ENCODE measurements at regions not wholly inside any gene's neighbourhood (a gene's known extent, or its start where the extent isn't known, plus 50 kb on each side); places are given as distances from the start of the nearest gene placed in this dataset.

GRCh38 chr22:48734961-48735360 is 1092.7 kb downstream of the BRD1 start:
- H3K4me3 ChIP-seq: no peak overlapping the region
- H3K36me3 ChIP-seq: no peaks in the 10 kb centered on the region
- no peaks in the 10 kb centered on the region for H3K4me1 ChIP-seq
- TF ChIP-seq CTCF (IDR thresholded peaks at IDR 0.05): no peak
- no peaks in the 10 kb centered on the region for H3K27me3 ChIP-seq
- H3K9me3 ChIP-seq: no peaks in the 10 kb centered on the region
- H3K27ac ChIP-seq: no peak overlapping the region
- no peak for DNase-seq (ENCODE audit: low spot score)

DNA sequence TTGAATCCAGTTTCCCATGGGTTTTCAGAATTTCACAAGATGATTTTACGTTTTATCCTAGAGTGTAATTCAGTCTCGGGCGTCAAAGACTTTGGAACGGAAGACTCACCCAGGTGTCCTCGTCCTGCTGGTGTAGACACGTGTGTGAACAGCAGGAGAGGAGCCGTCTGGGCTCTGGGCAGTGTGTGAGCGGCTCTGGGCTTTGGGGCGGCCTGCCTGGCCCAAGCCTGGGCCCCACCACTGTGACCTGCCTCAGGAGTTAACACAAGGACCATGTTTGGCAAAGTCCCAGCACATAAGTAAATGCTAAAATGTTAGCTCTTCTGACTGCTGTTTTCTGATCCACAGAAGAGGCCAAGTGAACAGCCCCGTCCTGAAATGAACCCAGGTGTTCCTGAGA is 1093.3 kb downstream of the BRD1 start:
- H3K9me3 ChIP-seq: no peaks in the 10 kb centered on the region
- DNase-seq (ENCODE audit: low spot score): no peak
- TF ChIP-seq CTCF (IDR thresholded peaks at IDR 0.05): no peak

GRCh38 chr22:48729499-48730171 is 1098.0 kb downstream of the BRD1 start:
- DNase-seq (ENCODE audit: low spot score): no peak
- H3K27me3 ChIP-seq: no peaks in the 10 kb centered on the region
- H3K9me3 ChIP-seq: peaks cover 0 to 17% of the 10 kb centered on the region in 2 donors
- H3K4me1 ChIP-seq: no peaks in the 10 kb centered on the region
- no peak overlapping the region for H3K27ac ChIP-seq
- TF ChIP-seq CTCF (IDR thresholded peaks at IDR 0.05): no peak
- no peak overlapping the region for H3K4me3 ChIP-seq
- H3K36me3 ChIP-seq: no peaks in the 10 kb centered on the region

More for the DNA sequence above, 1093.3 kb downstream of the BRD1 start:
- Histone ChIP-seq H3K4me1 (no peaks in the 10 kb centered on the region), H3K4me3 (no peak overlapping the region), H3K27me3 (no peaks in the 10 kb centered on the region), H3K27ac (no peak overlapping the region), H3K36me3 (no peaks in the 10 kb centered on the region)

DNA sequence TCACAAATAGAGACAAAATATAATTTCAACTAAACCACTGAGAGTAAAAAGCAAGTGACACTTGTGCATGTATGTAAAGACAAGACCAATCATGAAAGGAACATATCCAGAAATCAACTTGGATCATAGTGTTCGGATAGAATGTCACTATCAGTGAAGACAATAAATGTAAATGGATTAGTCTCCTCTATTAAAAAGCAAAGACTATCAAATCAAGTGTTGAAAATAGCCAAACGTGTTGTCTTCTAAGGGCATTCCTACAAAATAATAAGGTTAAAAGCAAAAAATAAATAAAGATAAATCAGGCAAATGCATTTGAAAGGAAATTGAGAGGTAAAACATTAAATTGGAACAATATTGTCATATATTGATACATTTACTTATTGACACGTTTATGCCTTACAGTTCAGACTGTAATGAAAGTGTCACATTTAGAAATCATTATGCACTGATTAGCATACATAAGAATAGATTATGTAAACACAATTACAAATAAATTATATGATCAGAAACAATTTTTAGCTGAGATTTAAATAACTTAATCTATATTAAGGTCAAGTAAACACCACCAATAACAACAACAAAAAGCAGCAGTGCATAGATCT is 1100.1 kb downstream of the BRD1 start:
- no peak for TF ChIP-seq CTCF (IDR thresholded peaks at IDR 0.05)
- no peak for DNase-seq (ENCODE audit: low spot score)
- H3K27me3 ChIP-seq: no peaks in the 10 kb centered on the region
- no peak overlapping the region for H3K4me3 ChIP-seq
- H3K27ac ChIP-seq: no peak overlapping the region
- no peaks in the 10 kb centered on the region for H3K4me1 ChIP-seq
- peaks cover 0 to 17% of the 10 kb centered on the region in 2 donors for H3K9me3 ChIP-seq
- H3K36me3 ChIP-seq: no peaks in the 10 kb centered on the region

DNA sequence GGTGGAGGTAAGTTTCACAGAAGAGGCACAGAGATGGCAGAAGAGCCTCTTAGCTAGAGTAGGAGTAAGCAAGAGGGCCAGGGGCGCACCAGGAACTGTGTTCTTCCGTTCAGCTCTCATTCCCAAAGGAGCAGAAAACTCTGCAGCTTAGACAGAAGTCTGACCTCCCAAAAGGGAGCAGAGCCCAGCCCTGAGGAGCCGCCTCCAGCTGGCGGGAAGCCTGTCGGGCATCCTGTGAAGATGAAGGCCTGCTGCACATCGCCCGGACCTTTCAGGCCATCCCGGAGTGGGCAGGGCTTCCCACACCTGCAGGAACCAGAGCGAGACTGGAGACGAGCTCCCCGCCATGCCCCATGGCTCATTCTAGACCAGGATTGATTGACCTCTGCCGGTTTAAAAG is 1102.8 kb downstream of the BRD1 start:
- no peak for DNase-seq (ENCODE audit: low spot score)
- Histone ChIP-seq H3K4me1 (no peaks in the 10 kb centered on the region), H3K36me3 (no peaks in the 10 kb centered on the region), H3K27ac (no peak overlapping the region), H3K4me3 (no peak overlapping the region), H3K9me3 (peaks cover 0 to 17% of the 10 kb centered on the region in 2 donors), H3K27me3 (no peaks in the 10 kb centered on the region)
- TF ChIP-seq CTCF (IDR thresholded peaks at IDR 0.05): no peak

GRCh38 chr22:48722661-48723060 is 1105.0 kb downstream of the BRD1 start:
- no peaks in the 10 kb centered on the region for H3K36me3 ChIP-seq
- H3K27me3 ChIP-seq: no peaks in the 10 kb centered on the region
- H3K4me3 ChIP-seq: no peak overlapping the region
- no peak for DNase-seq (ENCODE audit: low spot score)
- TF ChIP-seq CTCF (IDR thresholded peaks at IDR 0.05): no peak
- H3K27ac ChIP-seq: no peak overlapping the region
- H3K9me3 ChIP-seq: peaks cover 0 to 9% of the 10 kb centered on the region in 2 donors
- H3K4me1 ChIP-seq: no peaks in the 10 kb centered on the region

All from right atrium auricular region (tissue), 2 donors.